ENCODE measurements at regions not wholly inside any gene's neighbourhood (a gene's known extent, or its start where the extent isn't known, plus 50 kb on each side); places are given as distances from the start of the nearest gene placed in this dataset.
"Not testable (repeated sequence)": the region's sequence is repeated elsewhere in the genome, so short reads cannot be mapped to it uniquely, and the experiment has no call there.

GRCh38 chr14:71560751-71561150, 371.5 kb upstream of the RGS6 start:
- Histone ChIP-seq H3K27ac (ENCODE audit: low read depth, low read length, poor library complexity, severe bottlenecking) (no peak overlapping the region), H3K4me3 (ENCODE audit: low read depth, low read length, poor library complexity, severe bottlenecking) (no peak overlapping the region), H3K27me3 (ENCODE audit: insufficient read depth, low read length) (no peaks in the 10 kb centered on the region), H3K36me3 (ENCODE audit: insufficient read depth, low read length) (no peaks in the 10 kb centered on the region), H3K9ac (ENCODE audit: low read length) (no peak overlapping the region), H3F3A (ENCODE audit: insufficient read depth, low read length) (peaks cover 7% of the 10 kb centered on the region; the same call in 1 of the 2 replicates), H3K79me2 (ENCODE audit: insufficient read depth, low read length) (0 out of 2 replicates have a peak, but pooled peaks cover 5% of the 10 kb centered on the region), H3K4me2 (ENCODE audit: low read length) (no peak overlapping the region), H4K20me1 (ENCODE audit: insufficient read depth, low read length) (no peaks in the 10 kb centered on the region; the same call in 1 of the 2 replicates), H3K9me3 (ENCODE audit: low read length) (no peaks in the 10 kb centered on the region), H2AFZ (ENCODE audit: low read length) (no peak overlapping the region), H3K4me1 (ENCODE audit: insufficient read depth, low read length, severe bottlenecking) (peaks cover 37% of the 10 kb centered on the region), H3K9me2 (ENCODE audit: low read depth, low read length) (no peaks in the 10 kb centered on the region)
- TF ChIP-seq CTCF (IDR thresholded peaks at IDR 0.05; ENCODE audit: low read length) (no peak), EZH2 (IDR thresholded peaks at IDR 0.05; ENCODE audit: borderline replicate concordance, low read length) (no peak)

GRCh38 chr14:71563492-71564153, 368.6 kb upstream of the RGS6 start:
- peak overlapping the region; percentile 43 for H3K27ac ChIP-seq (ENCODE audit: low read depth, low read length, poor library complexity, severe bottlenecking)
- H3K36me3 ChIP-seq (ENCODE audit: insufficient read depth, low read length) = no peaks in the 10 kb centered on the region
- TF ChIP-seq EZH2 (IDR thresholded peaks at IDR 0.05; ENCODE audit: borderline replicate concordance, low read length) (no peak), CTCF (IDR thresholded peaks at IDR 0.05; ENCODE audit: low read length) (no peak)
- 0 out of 2 replicates have a peak, but pooled peaks cover 5% of the 10 kb centered on the region for H3K79me2 ChIP-seq (ENCODE audit: insufficient read depth, low read length)
- no peak overlapping the region for H3K4me3 ChIP-seq (ENCODE audit: low read depth, low read length, poor library complexity, severe bottlenecking)
- H4K20me1 ChIP-seq (ENCODE audit: insufficient read depth, low read length) = no peaks in the 10 kb centered on the region; the same call in 1 of the 2 replicates
- no peak overlapping the region for H2AFZ ChIP-seq (ENCODE audit: low read length)
- H3K27me3 ChIP-seq (ENCODE audit: insufficient read depth, low read length) = no peaks in the 10 kb centered on the region
- no peaks in the 10 kb centered on the region for H3K9me2 ChIP-seq (ENCODE audit: low read depth, low read length)
- peaks cover 20% of the 10 kb centered on the region for H3K4me1 ChIP-seq (ENCODE audit: insufficient read depth, low read length, severe bottlenecking)
- H3K4me2 ChIP-seq (ENCODE audit: low read length) = no peak overlapping the region
- peaks cover 7% of the 10 kb centered on the region; the same call in 1 of the 2 replicates for H3F3A ChIP-seq (ENCODE audit: insufficient read depth, low read length)
- no peak overlapping the region for H3K9ac ChIP-seq (ENCODE audit: low read length)
- no peaks in the 10 kb centered on the region for H3K9me3 ChIP-seq (ENCODE audit: low read length)

- H3K79me2 ChIP-seq (ENCODE audit: insufficient read depth, low read length) = 0 out of 2 replicates have a peak, but pooled peaks cover 5% of the 10 kb centered on the region
- H3K9ac ChIP-seq (ENCODE audit: low read length) = no peak overlapping the region
- no peaks in the 10 kb centered on the region for H3K9me2 ChIP-seq (ENCODE audit: low read depth, low read length)
- H3F3A ChIP-seq (ENCODE audit: insufficient read depth, low read length) = peaks cover 7% of the 10 kb centered on the region; the same call in 1 of the 2 replicates
- no peaks in the 10 kb centered on the region; the same call in 1 of the 2 replicates for H4K20me1 ChIP-seq (ENCODE audit: insufficient read depth, low read length)
- H3K4me1 ChIP-seq (ENCODE audit: insufficient read depth, low read length, severe bottlenecking) = peaks cover 20% of the 10 kb centered on the region
- TF ChIP-seq EZH2 (IDR thresholded peaks at IDR 0.05; ENCODE audit: borderline replicate concordance, low read length) = no peak
- H3K9me3 ChIP-seq (ENCODE audit: low read length) = no peaks in the 10 kb centered on the region
- no peaks in the 10 kb centered on the region for H3K36me3 ChIP-seq (ENCODE audit: insufficient read depth, low read length)
- no peak overlapping the region for H2AFZ ChIP-seq (ENCODE audit: low read length)
- no peak overlapping the region for H3K4me3 ChIP-seq (ENCODE audit: low read depth, low read length, poor library complexity, severe bottlenecking)
- H3K27me3 ChIP-seq (ENCODE audit: insufficient read depth, low read length) = no peaks in the 10 kb centered on the region
- no peak overlapping the region for H3K27ac ChIP-seq (ENCODE audit: low read depth, low read length, poor library complexity, severe bottlenecking)
- peak overlapping the region; percentile 26; the same call in 1 of the 2 replicates for H3K4me2 ChIP-seq (ENCODE audit: low read length)
Observed at GRCh38 chr14:71566276-71566675, 366.0 kb upstream of the RGS6 start.

GRCh38 chr14:71567499-71568133, 364.6 kb upstream of the RGS6 start:
- H3K79me2 ChIP-seq (ENCODE audit: insufficient read depth, low read length); H3K27ac ChIP-seq (ENCODE audit: low read depth, low read length, poor library complexity, severe bottlenecking); H3K27me3 ChIP-seq (ENCODE audit: insufficient read depth, low read length); H3K4me2 ChIP-seq (ENCODE audit: low read length); H3K9ac ChIP-seq (ENCODE audit: low read length); H3K9me2 ChIP-seq (ENCODE audit: low read depth, low read length); H2AFZ ChIP-seq (ENCODE audit: low read length); H3K4me3 ChIP-seq (ENCODE audit: low read depth, low read length, poor library complexity, severe bottlenecking); H3F3A ChIP-seq (ENCODE audit: insufficient read depth, low read length); H3K9me3 ChIP-seq (ENCODE audit: low read length); H3K36me3 ChIP-seq (ENCODE audit: insufficient read depth, low read length); H4K20me1 ChIP-seq (ENCODE audit: insufficient read depth, low read length): not testable (repeated sequence)
- peaks cover 20% of the 10 kb centered on the region for H3K4me1 ChIP-seq (ENCODE audit: insufficient read depth, low read length, severe bottlenecking)

All from OCI-LY1 (cell line).